Inferior parietal cortex (tissue), 1 donor: ENCODE measurements at regions not wholly inside any gene's neighbourhood (a gene's known extent, or its start where the extent isn't known, plus 50 kb on each side); places are given as distances from the start of the nearest gene placed in this dataset.

Experiments used
- DNase-seq: peaks from one replicate; pipeline ENCODE4 v3.0.0-alpha.2; 2016; ENCODE audit errors: extremely low spot score

DNA sequence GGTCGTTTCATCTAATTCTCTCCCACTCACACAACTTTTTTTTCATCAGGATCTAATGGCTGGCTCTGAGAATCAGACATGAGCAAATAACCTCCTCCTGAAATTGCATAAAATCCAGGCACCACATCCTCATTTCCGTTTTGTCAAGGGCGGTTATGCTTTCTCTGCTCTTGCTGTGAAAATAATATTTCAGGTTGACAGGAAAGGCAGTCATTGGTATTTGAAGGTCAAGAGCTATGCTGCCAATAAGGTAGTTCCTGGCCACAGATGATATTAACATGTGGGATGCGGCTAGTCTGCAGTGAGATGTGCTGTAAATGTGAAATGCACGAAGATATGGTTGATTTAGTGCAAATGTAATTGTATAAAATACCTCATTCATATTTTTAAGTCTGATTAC is 870.2 kb upstream of the TMEM132C start:
- no peak for DNase-seq

DNA sequence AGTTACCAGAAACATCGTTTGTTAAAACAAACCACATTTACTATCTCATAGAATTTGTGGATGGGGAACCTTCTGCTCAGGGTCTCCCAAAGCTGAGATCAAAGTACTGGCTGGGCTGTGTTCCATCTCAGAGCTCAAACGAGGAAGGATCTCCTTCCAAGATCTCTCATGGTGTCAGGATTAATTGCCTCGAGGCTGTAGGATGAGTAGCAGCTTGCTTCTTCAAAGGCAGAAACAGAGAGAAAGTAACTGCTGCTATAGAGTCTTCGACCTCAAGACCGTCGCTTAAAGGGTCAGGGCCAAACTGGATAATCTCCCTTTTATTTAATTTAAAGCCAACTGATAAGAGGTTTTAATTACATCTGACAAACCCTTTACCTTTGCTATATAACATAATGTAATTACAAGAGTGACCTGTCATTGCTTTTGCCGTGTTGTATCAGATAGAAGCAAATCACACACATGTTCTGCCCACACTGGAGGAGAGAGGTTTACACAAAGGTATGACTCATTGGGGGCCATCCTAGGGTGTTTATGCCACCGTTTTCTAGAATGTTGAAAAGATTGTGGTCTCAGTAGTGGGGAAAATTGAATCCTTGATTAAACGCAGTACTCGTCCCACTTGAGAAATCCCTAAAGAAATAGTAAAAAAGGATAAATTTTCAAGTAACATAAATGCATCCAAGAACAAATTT is 868.8 kb upstream of the TMEM132C start:
- DNase-seq, result no peak

DNA sequence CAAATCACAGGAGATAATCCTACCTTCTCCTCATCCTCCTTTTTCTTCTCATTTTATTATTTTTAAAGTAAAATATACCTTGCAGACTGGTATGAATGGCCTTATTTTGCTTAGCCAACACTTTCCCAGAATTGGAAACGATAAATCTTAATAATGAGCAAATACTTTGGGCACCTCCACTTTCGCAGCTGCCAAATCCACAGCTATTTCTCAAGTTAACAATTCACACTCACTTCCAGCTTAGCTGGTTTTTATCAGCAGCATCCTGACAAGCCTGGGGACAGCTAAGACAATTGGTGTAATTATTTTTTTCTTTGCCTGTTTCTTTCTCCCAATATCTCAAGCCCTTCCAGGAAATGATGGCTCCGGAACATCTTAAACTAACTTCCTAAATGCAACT is 867.5 kb upstream of the TMEM132C start:
- DNase-seq, result no peak

DNA sequence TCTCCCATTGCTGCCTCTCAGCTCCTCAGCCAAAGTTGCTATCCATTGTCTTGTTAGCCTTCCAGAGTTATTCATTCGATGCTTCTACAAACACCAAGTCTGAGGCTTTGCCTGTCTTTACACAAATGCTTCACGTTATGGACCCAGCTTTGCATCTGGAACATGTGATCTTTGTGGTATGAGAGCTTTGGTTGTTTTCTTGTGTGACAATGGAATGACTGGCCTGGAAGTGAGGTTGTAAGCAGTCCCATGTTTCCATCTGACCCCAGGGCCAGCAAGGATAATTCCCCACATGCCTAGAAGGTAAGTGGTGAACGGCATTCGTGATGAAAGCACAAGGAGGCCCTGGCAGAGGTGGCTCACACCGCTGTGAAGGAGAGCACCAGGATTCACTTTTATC is 866.7 kb upstream of the TMEM132C start:
- no peak for DNase-seq

DNA sequence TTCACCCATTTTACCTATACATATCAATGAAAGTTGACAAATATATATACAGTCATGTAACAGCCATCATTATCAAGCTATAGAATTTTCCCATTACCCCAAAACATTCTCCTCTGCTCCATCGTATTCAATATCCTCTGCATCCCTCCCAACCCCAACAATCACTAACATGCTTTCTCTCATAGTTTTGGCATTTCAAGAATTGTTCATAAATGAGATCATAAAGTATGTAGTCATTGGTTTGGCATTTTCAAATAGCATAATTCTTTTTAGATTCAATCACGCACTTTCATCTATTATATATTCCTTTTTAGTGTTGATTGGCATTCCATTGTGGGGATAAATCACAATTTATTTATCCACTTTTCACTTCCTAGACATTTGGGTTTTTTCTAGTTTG is 866.0 kb upstream of the TMEM132C start:
- no peak for DNase-seq

DNA sequence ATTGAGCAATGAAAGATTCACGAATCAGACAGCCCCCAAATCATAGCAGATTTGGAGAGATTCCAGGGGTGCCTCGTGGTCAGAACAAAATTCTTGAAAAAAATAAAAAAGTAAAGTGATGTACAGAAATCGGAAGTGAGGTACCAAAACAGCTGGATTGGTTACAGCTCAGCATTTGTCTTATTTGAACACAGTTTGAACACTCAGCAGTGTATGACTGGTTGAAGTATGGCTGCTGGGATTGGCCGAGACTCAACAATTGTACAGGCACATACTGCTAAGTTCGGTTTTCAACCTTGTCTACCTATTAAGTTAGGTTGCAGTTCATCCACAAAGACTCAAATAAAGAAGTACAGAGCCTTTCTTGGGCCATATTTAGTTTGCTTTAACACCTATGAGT is 865.4 kb upstream of the TMEM132C start:
- DNase-seq, result no peak

DNA sequence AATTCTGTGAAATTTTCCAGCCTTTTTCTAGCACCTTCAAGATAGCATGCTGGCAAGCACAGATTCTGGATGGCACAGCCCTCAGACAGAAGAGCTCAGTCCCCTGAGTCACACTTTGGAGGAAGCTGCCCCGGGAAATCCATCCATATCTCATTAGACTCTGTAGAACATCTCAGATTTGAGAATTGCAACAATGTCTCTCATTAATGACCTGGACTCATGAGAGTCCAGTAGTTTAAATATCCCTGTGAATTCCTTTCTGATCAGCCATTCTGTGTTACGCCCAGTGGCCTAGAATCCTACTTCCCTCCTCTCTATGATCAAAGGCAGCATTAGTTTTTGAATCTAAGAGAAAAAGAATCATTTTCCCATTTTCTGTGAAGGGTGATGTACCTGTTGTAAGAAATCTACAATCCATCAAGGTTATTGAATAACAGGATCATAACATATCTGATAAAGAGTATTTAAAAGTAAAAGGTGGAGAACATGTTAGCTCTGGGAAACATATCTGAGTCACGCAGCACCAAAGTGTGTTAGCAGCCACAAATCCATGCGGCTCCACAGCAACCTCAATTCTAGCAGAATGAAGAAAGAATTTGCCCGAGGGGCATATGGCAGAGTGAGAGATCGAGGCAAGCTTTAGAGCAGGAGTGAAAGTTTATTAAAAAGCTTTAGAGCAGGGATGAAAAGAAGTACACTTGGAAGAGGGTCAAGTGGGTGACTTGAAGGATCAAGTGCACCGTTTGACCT is 855.6 kb upstream of the TMEM132C start:
- no peak for DNase-seq

DNA sequence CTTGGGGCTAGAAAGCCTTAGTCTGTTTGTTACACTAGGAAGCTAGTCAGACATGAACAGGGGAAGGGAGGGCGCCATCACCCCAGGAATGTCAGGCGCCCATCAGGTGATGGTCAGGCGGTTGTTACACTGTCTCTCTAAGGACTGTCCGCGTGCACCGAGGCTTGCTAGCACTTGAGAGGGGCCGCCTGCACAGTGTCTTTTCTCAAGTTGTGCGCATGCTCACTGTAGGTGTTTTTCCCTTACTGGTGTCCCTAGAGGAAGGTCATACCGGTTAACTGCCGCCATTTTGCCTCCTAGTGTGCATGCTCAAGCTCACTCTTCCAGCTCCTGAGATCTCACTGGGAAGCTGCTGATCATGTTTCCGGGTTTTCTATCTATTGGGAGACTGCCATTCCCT is 855.0 kb upstream of the TMEM132C start:
- DNase-seq, result no peak

DNA sequence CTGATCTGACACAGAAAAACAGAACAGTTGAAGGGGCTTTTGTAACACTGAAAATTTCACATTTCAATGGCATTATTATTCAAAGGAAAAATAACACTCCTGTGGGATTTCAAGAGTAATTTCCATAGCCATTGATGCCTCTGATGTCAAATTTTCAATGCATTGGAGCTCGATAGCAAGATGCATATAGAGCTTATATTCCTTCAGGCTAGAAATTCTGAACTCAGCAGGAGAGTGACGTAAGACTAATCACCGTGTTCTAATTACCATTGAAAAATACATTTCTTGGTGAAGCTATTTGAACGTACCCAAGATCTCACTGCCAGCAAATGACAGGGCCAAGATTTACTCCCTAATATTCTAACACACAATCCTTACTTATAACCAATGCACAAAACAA is 854.1 kb upstream of the TMEM132C start:
- DNase-seq, result no peak

DNA sequence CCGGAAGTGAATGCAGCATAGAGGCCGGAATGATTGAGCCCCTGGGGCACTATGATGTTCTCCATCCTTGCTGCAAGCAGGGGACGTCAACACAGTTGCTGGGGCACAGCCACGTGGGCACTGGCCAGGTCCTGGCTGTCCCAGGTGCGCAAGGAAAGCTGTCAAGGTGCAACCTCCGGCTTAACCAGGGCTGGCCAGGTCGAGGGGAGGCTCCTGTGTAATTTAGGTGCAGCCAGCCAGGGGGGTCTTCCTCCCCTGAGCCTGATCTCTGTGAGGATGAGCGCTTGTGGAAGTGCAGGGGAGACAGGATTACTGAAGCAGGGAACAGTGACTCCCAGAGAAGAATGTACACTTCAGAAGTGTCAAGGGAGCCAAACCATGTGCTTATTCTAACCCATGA is 852.8 kb upstream of the TMEM132C start:
- no peak for DNase-seq

DNA sequence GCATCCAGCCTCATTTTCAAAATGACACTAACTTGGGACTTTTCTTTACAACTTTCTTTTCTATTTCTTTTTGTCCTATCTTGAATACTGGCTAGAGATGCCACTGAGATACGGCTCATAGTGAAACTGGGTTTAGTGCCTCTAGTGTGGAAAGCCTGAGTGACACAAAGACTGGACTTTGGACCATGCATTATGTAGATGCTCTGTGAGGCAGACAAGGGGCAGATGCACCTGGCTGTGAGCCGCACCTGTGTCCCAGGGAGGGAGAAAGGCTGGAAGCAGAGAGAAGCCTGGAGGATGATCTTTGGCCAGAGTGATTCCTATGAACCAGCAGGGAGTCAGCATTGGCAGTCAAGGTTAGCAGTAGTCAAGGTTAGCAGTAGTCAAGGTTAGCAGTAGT is 852.3 kb upstream of the TMEM132C start:
- no peak for DNase-seq

DNA sequence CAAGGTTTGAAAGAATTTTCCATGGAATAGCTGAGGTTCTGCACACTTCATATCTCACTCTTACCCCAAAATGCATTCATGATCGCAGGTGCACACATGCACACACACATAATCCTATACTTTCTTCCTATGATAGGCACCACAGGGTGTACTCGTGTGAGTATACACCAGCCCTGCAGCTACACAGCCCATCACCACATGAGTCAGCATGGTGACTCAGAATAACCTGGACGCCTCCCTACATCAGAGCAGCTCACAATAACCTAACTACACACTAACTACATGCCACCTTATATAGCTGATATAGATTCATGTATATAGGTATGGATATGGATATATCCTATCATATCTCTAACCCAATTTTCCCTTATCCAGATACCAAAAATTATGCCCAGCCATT is 850.2 kb upstream of the TMEM132C start:
- no peak for DNase-seq

DNA sequence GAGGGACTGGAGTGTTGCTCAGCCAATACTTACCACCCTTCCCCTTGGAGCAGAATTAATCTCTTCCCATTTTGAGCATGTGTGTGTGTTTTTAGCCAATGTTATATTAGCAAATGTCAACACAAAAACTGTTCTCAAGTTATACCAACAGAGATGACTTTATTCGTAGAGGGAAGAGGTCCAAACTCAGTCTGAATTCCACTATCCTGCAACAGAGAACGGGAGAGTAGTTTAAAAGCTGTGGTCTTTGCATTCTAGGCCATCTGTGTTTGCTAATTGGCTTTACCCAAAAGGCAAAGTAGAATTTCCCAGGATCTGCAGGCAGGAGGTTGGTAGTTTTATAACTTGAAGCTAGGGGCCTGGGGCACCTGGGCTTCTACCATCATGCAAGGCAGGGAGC is 847.9 kb upstream of the TMEM132C start:
- no peak for DNase-seq

DNA sequence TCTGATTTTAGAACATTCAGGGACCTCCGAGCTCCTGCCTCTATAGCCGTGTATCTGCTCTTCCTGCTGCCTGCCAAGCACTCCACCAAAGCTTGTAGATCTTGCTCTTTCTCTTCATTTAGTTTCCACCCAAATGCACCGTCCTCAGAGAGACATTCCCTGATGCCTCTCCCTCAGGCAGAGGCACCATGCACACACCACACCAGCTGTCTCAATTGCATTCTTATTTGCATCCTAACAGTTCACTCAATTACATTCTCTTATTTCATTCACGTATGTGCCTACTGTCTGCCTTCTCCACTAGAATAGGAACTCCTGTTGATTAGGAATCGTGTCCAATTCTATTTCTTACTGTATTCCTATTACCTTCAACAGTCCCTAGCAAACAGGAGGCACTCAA is 845.4 kb upstream of the TMEM132C start:
- no peak for DNase-seq

DNA sequence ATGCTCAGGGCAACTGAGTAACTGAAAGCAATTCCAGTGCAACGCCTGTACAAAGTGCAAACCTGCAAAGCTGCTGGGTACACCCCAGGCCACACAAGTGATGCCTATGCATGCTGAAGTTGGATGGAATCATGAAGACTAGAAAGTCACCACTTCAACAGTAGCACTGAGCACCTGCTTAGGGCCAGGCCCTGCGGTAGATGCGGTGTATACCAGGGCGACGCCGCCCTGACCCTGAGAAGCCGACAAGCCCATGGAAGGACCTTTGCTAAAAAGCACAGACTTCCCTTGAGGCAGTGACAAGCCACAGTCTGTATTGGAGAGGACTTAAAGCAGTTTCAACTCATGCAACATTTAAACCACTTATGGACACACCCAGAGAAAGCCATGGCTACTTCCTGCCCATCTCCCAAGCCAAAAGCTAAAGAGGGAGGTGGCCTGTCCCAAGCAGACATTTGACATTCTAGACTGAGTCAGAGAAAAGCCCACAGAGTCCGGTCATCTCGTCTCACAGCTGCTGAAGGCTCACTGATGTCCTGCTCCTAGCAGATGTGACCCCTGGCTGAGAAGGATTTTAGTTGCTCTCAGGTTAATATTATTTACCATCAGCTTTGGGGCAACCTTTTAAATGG is 843.9 kb upstream of the TMEM132C start:
- no peak for DNase-seq

DNA sequence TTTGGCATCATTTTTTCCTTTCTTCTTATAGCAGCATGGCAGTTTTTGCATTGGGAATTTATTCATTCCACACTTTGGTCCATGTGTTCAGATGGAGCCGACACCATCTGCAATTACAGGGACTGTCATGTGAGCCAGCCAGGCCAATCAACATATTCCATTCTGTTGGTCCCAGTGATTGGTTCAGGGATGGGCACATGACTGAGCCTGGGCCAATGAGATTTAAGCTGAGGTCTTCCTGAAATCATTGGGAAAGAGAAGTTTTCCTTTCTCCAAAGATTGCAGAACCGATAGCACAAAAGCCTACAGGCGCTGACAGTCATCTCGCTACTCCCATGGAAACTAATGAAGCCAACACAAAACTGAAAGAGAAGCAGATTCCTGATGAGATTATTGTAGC is 841.5 kb upstream of the TMEM132C start:
- no peak for DNase-seq

DNA sequence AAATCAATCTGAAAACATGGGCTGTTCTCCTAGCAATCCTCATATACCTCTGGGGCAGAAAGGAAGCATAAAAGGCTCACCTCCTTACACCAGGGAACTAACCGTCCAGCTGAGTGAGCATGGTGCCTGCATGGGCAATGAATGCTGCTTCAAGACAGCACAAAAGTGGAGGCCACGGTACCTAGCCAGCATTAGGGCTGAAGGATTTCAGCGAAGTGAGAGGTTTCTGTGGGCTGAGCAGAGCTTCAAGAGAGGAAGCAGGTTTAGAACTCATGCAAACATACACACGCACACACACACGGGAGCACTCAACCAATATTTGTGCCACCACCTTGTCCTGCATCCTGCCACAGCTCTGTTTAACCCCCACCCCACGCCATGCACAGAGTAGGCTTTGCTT is 838.5 kb upstream of the TMEM132C start:
- DNase-seq, result no peak

DNA sequence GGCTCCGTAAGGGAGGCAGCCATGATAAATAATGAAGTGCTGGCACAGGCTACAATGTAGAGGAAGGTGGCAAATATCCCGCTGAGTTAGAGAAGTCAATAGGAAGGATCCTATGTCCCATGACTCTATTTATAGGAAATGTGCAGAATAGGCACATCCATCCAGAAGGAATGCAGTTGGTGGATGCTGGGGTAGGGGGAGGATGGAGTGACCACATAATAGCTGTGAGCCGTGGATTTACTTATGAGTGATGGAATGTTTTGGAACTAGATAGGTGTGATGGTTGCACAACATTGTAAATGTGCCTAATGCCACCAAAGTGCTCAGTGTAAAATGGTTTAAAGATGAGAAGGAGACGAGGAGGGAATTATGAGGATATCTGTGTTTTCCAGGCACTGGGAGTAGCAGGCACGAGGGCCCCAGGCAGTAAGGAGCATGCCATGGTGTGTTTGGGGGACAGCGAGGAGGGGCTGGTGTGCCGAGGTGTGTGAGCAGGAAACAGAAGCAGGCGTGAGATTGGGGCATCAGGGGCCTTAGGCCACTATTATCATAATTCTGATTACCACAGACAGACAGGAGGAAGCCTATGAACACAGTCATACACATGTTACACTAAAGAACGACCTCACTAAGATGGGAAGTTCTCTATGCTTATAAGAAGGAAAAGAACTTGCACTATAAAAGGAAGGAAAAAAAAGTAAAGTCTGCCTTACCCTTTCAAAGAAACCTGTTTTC is 837.3 kb upstream of the TMEM132C start:
- no peak for DNase-seq

DNA sequence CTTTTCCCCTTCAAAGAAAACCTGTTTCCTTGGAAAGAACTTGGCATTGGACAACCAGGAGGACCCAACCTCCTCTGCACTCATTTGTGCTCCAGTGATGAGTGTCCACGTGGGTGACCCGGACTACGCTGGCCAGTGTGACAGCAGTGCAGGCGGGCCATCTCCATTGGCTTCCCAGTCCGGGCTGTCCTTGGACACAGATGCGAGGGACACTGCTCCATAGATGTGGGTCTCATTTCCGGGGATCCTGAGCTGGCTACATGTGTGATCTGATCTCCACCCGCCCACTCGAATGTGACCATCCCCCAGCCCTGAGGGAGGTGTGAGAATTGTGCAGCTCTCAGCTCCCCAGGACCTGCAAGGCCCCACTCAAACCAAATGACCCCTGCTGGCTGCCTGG is 836.6 kb upstream of the TMEM132C start:
- DNase-seq, result no peak

DNA sequence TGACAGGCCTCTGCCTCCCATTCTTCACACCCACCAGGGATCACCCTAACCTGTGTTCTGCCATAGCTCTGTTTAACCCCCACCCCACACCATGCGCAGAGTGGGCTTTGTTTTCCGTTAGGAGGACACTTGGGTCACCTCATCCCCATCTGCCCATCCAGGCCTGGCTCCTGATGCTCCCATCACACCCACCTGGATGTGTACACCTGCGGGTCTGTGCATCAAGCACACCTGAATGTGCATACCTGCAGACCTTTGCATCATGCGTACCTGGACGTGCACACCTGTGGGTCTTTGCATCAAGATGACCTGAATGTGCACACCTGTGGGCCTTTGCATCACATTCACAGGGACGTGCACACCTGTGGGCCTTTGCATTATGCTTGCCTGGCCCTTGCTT is 835.8 kb upstream of the TMEM132C start:
- DNase-seq, result no peak

DNA sequence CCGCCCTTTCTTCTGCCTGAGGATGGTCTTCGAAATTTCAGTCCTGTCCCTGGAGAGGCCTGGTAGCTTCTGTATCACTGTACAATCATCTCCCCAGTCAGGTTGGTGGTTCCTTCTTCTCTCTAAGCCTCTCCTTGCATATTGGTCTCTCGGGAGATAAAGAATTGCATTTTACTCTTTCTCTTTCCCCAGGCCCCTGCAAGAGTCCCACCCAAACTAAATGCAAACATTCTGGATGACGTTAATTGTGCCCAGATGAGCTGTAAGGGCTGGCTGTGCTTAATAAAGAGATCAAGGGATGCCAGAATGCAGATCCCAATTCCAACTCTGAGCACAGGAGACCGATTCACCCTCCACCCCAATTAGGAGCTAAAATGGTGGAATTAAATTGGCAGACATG is 835.4 kb upstream of the TMEM132C start:
- DNase-seq, result no peak

DNA sequence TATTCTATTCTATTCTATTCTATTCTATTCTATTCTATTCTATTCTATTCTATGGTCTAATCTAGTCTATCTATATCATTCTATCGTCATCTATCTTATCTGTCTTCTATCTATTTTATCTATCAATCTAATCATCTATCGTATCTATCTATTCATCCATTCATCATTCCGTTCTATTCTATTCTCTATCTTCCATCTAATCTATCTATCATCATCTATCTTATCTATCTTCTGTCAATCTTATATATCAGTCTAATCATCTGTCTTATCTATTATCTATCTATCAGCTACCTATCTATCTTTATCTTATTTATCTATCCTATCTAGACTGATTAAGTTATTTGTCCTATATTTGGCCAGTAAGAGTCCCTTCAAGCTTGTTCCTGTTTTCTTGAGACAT is 831.5 kb upstream of the TMEM132C start:
- DNase-seq, result no peak
